WI38 (cell line): ENCODE measurements at regions not wholly inside any gene's neighbourhood (a gene's known extent, or its start where the extent isn't known, plus 50 kb on each side); places are given as distances from the start of the nearest gene placed in this dataset.

Source experiments
- H3K4me3 ChIP-seq: 2 replicates; pipeline ENCODE4 v1.5.1; 2011; ENCODE audit warnings: low read depth, mild to moderate bottlenecking, control low read depth, low read length
- CTCF ChIP-seq: IDR thresholded peaks from 2 replicates; pipeline ENCODE4 v1.5.1; 2012; ENCODE audit warnings: low read depth, mild to moderate bottlenecking, control low read depth, low read length

- H3K4me3 ChIP-seq: no peak overlapping the region
- TF ChIP-seq CTCF: no peak
Measured at GRCh38 chr10:84848967-84849366, 520.6 kb downstream of the CCSER2 start.

- H3K4me3 ChIP-seq: no peak overlapping the region
- no peak for TF ChIP-seq CTCF
Measured at GRCh38 chr10:84850826-84851225, 522.4 kb downstream of the CCSER2 start.

GRCh38 chr10:84854439-84854838 is 526.0 kb downstream of the CCSER2 start:
- TF ChIP-seq CTCF: no peak
- H3K4me3 ChIP-seq: no peak overlapping the region

GRCh38 chr10:84860855-84861254 is 532.5 kb downstream of the CCSER2 start:
- no peak overlapping the region for H3K4me3 ChIP-seq
- no peak for TF ChIP-seq CTCF

- TF ChIP-seq CTCF: no peak
- H3K4me3 ChIP-seq: no peak overlapping the region
Measured at GRCh38 chr10:84862551-84862950, 534.2 kb downstream of the CCSER2 start.

GRCh38 chr10:84863675-84864074 is 535.3 kb downstream of the CCSER2 start:
- TF ChIP-seq CTCF: no peak
- H3K4me3 ChIP-seq: no peak overlapping the region

GRCh38 chr10:84876116-84876999 is 548.0 kb downstream of the CCSER2 start:
- no peak for TF ChIP-seq CTCF
- H3K4me3 ChIP-seq: no peak overlapping the region
